D341Med (cell line): ENCODE measurements at regions not wholly inside any gene's neighbourhood (a gene's known extent, or its start where the extent isn't known, plus 50 kb on each side); places are given as distances from the start of the nearest gene placed in this dataset.

Experiments
- DNase-seq: peaks from one replicate; pipeline ENCODE4 v3.0.0; 2012; ENCODE audit warnings: low spot score

DNA sequence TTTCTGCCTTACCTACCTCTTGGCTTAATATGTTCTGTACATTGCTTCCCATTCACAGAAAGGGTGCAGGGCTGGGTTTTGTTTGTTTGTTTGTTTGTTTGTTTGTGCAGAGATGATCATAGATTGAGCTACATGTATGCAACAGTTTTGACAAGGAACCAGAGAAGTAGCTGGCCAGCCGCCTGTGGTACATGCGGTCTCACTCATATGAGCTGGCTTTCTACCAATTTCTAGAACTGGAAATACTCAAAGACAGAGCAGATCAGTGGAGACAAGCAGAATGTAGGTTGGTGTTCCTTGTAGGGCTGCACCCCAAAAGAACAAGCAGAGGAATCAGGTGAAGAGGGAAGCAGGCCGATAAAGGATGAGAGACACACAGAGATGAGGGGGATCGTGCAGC, 502.7 kb downstream of the SOX2 start:
- no peak for DNase-seq

- DNase-seq, result no peak
Observed at GRCh38 chr3:182215881-182216280, 504.2 kb downstream of the SOX2 start.

GRCh38 chr3:182216311-182216970, 504.7 kb downstream of the SOX2 start:
- no peak for DNase-seq

GRCh38 chr3:182220013-182220412, 508.3 kb downstream of the SOX2 start:
- DNase-seq, result no peak

GRCh38 chr3:182220471-182220870, 508.7 kb downstream of the SOX2 start:
- DNase-seq, result no peak

DNA sequence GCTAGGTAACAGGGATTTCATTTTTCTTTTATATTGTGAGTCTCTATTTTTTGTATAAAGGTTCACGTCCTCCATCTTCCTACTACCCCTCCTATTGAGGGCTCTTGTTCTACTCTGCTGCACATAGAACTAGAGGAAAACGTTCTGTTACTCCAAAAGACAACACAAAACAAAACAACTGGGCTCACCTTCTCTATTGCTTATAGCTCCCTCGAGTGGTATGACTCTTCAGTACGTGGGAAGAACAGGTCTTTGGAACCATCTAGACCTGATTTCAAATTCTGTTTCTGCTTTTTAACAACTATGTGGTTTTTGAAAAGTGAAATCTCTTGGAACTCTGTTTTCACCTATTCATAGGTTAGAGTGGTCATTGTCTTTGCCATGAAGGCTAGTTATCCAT, 515.3 kb downstream of the SOX2 start:
- no peak for DNase-seq

GRCh38 chr3:182233405-182233804, 521.7 kb downstream of the SOX2 start:
- no peak for DNase-seq

DNA sequence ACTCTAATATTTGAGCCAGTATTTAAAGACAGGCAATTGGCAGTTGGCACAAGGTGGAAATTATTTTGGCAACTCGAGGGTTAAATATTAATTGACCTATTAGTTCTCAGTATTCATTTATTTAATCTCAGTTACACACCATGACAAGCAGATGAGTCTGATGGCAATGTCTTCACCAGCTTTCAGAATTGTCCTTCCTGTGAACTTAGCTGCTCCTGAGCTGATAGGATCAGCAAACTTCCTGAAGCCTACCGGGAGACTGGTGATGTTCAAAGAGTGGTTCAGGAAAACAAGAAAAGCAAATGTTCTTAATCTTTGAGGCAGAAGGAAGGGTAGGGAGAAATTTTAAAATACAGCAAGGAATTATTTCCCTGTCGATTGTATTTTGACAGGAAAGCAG, 522.2 kb downstream of the SOX2 start:
- no peak for DNase-seq

DNA sequence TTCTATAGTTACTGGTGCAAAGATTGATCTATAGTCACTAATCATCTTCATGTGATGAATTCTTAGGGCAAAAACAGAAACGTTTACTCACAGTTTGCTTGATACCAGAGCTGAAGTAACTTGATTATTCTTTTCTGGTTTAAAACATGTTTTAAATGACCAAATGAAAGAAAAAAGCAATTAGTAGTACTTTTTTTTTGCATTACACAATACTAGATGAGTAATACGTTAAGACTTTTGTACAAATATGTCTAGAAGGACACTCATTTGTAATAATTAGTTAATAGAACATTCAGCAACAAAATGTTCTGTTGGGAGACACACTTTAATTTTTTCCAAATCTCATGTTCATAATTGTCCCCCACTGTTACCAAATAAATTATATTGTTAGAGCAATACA, 523.2 kb downstream of the SOX2 start:
- DNase-seq, result no peak

GRCh38 chr3:182235504-182235903, 523.8 kb downstream of the SOX2 start:
- DNase-seq, result no peak

GRCh38 chr3:182238126-182238525, 526.4 kb downstream of the SOX2 start:
- DNase-seq, result no peak

DNA sequence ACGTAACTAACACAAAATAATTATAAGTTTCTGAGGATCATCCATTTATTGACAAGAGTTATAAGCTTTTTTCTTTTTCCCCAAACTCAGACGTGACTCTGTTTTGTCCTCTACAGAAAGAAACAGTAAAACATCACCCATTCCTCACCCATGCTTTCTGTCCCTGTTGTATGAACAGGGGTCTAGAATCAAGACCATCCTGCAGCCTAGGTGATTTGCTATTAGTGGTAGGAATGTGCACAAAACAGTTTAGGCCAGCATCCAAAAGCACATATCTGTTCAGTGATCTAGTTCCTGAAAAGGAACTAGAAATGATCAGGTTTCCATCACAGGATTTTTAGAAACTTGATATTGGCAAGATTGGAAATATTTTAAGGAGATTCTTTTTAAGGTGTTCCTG, 527.6 kb downstream of the SOX2 start:
- DNase-seq, result no peak

GRCh38 chr3:182240474-182240873, 528.7 kb downstream of the SOX2 start:
- DNase-seq, result no peak

- DNase-seq, result no peak
Observed at GRCh38 chr3:182241196-182241765, 529.6 kb downstream of the SOX2 start.

- no peak for DNase-seq
Observed at GRCh38 chr3:182241766-182242488, 530.2 kb downstream of the SOX2 start.

DNA sequence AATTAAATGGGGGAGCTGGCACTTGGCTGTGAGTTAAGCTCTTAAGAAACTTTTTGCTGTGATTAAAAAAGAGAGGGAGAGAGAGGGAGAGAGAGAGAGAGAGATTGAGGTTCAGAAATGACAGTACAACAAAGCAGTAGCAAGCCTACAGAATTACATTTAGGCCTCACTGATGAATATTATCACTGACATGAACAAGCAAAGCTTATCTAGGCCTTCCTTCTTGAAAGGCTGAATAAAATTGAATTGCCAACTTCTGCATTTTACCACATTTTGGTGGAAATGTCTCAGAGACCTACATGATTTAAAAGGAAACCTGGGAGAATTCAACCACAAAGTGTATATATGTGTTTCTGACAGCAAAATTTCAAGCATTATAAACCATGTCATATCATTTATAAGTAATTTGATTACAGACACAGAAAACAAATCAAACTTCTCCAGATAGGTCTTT, 530.8 kb downstream of the SOX2 start:
- DNase-seq, result no peak

GRCh38 chr3:182243625-182244024, 531.9 kb downstream of the SOX2 start:
- no peak for DNase-seq

DNA sequence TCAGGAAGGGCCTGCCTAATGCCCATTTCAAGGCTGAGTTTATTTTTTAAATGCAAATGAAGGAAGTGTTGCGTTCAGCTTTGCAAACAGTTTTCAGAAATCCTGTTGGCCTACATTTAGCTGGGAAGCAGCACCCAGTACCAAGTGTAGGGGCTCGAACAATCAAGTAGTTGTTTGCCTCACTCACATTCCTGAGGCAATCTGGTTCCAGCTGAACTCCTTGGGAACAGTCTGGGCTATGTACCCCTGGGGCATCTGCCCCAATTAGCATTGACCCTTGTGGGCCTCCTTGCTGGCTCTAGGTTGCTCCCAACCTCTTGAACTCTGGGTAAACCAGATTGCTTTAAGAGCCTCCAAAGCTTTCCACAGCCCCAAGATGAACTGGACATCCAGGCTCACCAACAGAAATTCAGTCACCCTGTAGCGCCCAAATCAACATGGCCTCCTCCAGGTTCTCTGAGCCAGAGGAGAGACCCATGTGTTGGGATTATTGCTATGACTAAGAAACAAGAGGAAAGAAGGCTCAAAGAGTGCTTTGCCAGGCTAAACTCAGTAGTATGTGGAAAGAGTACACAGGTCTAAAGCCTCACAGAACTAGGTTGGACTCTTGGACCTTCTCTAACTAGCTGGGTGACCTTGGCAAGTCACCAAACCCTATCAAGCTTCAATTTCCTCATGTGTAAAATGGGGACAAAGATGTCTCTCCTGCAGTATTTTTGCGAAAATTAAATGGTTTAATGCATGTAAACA, 532.7 kb downstream of the SOX2 start:
- no peak for DNase-seq

- no peak for DNase-seq
Observed at GRCh38 chr3:182245059-182245458, 533.3 kb downstream of the SOX2 start.

GRCh38 chr3:182246870-182247269, 535.1 kb downstream of the SOX2 start:
- DNase-seq, result no peak

- DNase-seq, result no peak
Observed at GRCh38 chr3:182248349-182248880, 536.7 kb downstream of the SOX2 start.

DNA sequence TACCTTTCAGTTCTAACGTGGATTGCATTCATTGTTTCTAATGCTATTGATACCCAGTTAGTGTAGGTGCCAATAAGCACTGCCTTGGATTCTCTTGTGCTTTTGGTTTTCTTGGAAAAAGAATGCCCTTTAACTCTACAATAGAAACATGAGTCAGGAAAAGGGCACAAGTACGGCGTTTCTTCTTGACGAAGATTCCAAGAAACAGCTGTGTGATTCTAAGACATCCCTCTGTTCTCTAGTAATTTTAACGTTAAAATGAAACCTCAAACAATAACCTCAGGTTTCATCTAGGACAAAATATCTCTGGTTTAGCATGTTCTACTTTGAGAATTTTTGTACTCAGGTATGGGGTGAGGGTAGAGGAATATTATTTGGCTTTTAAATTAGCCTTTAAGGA, 540.5 kb upstream of the ATP11B start:
- DNase-seq, result no peak

DNA sequence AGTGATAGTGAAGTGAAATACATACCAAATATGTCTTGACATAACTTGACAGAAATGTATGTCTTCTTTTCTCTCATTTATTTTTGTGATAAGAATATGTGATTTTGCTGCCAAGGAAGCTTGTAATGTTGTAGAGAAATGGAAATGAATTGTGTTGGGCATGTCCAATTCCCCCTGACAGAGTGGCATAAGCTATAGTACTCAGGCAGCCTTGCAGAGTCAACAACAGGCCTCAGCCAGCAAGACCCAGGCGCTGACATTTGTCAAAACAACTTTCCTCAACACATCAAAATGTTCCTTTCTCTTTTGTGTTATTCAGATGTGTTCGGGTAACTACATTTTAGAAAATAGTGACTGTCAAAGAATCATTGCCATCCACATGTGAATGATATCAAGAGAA, 538.1 kb upstream of the ATP11B start:
- no peak for DNase-seq
